ENCODE measurements at regions not wholly inside any gene's neighbourhood (a gene's known extent, or its start where the extent isn't known, plus 50 kb on each side); places are given as distances from the start of the nearest gene placed in this dataset.

DNA sequence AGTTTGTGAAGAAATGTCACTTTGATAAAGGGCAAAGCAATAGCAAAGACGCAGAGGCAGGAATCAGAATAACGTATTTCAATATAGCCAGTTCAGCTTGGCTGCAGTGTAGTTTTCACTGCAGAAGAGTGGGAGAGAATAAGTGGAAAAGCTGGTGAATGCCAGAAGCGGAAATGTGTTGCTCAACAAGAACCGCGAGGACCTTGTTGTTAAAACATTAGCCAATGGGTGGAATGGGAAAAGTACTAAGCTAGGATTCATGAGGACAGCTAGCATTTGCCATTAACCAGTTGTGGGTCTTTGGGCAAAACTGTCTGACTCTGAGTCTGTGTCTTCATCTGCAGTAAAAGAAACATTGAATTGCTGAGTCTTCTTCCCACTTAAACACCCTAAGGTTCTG, 292.9 kb upstream of the GRIP1 start:
- DNase-seq = no peak

GRCh38 chr12:66976526-66976925, 292.6 kb upstream of the CAND1 start:
- DNase-seq = no peak

- DNase-seq = no peak
These were observed 290.4 kb upstream of the CAND1 start for GRCh38 chr12:66978802-66979201.

- DNase-seq = no peak
These were observed 289.9 kb upstream of the CAND1 start for GRCh38 chr12:66979251-66979650.

- DNase-seq = no peak
These were observed 285.1 kb upstream of the CAND1 start for GRCh38 chr12:66984077-66984476.

GRCh38 chr12:66984962-66985361, 284.2 kb upstream of the CAND1 start:
- no peak for DNase-seq

DNA sequence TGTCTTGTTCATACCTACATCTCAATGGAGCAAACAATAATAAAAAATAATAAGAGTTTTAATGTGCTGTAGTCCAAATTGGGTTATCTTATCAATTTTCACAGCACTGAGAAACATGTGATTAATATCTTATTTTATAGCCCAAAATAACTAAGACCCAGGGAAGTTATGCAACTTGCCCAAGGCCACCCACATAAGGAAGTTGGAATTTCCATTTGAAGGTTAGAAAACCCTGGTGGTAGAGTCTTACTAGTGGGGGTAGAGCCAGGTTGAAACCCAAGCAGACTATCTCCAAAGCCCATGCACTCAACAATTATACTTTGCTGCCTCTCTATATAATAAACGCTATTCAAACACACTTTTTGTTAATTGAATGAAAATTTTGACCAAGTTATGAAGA, 270.0 kb upstream of the CAND1 start:
- DNase-seq = no peak

- no peak for DNase-seq
These were observed 267.9 kb upstream of the CAND1 start for GRCh38 chr12:67001251-67001650.

DNA sequence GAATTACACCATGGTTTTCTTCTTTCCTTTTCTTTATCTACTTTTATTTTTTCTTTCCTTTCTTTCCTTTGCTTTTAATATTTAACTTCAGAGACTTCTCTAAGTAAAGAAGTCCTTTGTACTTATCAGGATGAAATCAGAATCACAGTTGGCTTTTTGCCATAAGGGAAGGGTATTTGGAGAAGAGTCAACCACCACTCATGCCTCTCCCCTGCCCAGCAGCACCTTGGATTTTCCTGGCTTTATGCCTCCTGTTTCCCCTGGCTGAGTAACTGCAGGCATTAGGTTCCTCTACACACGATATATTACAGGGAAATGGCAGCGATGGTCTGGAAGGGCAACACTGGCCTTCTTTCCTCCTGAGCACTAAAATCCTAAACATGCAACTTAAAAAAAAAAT, 266.4 kb upstream of the CAND1 start:
- DNase-seq = no peak

DNA sequence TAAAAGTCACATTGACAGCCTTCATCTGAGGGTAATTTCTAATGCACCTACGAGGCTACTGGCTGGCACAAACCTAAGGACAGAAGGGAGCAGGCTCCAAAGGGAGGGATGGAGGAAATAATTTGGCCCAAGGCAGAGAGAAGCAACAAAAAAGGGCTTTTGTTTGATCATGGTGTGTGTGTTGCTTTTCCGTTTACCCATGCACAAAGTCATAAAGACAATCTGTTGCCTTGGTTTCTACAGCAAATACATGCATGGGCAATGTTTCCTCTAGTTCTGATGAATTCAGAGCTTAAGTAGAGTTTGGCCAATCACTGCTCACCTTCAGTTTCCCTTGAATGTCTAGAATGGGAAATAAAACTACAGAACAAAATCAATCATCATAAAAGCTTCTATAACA, 262.5 kb upstream of the CAND1 start:
- DNase-seq = no peak

DNA sequence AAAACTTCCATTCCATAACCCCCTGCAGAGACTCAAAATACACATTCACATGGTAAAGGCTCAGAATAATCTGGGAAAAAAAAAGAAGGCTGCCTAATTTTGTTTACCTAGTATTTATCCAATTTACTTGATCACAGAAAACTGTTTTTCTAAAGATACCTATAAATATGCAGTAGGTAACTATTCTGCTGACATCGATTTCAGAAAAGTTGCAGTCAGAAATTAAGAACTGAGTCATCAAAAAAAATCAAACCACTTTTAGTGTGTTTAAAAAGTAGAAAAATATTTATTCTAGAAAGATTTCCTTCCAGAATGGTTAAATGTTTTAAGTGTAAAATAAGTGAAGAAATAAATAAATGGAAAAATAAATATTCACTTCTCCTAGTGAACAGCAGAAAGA, 254.5 kb upstream of the CAND1 start:
- no peak for DNase-seq

DNA sequence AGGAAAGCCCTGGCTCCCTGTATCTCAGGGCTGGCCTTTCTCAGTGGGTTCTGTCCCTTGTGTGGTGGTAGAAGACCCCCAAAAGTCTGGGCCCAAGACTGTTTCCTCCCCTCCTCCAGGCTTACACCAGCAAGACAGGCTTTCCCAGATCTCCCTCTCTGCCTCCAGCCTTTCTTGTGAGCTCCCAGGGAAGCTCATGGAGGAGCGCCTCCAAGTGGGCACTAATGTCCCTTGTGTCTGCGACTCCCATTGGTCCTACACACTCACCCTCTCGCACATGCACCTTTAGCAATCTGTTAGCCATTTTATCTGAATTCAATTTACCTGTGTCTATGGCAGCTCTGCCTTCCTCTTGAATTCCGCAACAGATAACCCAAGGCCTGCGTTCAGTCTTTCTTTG, 251.1 kb upstream of the CAND1 start:
- no peak for DNase-seq

GRCh38 chr12:67019070-67019469, 250.1 kb upstream of the CAND1 start:
- no peak for DNase-seq

GRCh38 chr12:67025543-67026114, 243.5 kb upstream of the CAND1 start:
- DNase-seq = peak; percentile 57

GRCh38 chr12:67026487-67027246, 242.5 kb upstream of the CAND1 start:
- DNase-seq = no peak

- DNase-seq = no peak
These were observed 240.6 kb upstream of the CAND1 start for GRCh38 chr12:67028529-67028928.

DNA sequence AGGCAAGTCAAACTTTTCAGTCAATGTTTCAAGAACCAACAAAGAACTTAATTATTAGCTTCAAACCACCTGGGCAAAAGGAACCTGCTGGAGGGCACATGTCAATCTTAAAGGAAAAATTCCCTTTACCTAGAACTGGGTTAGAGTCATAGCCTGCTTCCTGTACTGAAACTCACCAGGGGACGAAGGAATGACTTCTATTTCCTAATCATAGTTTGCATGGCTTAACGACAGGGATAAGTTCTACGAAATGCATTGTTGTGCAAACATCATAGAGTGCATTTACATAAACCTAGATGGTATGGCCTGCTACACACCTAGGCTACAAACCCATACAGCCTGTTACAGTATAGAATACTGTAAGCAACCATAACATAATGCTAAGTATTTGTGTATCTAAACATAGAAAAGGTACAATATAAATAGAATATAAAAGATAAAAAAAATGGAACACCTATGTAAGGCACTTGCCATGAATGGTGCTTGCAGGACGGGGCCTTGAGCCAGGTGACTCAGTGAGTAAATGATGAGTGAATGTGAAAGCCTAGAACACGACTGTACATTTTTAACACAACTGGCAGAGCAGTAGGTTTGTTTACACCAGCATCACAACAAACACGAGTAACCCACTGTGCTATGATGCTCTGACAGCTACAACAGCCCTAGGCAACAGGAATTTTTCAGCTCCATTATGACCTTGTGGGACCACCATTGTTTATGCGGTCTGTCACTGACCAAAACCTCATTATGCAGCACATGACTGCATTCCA, 234.9 kb upstream of the CAND1 start:
- DNase-seq = no peak

DNA sequence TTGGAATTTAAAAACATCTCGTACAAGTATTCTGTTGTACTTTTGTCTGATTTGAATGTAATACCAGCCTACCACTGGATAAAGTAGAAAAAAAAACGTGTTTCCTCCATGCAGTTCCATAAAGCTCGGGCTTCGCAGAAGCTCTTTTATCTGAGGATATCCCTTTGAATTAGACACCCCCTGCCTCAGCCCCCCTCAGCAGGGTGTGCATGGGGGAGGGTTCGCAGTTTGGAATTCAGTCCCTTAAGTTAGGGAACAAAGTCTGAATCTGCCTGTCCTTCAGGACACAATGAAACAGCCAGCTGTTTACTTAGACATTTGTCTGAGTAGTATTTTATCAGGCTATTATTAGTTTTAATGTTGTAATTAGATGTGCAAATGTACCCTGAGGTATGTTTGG, 234.0 kb upstream of the CAND1 start:
- DNase-seq = no peak

- DNase-seq = no peak
These were observed 230.7 kb upstream of the CAND1 start for GRCh38 chr12:67038486-67038885.

- no peak for DNase-seq
These were observed 228.9 kb upstream of the CAND1 start for GRCh38 chr12:67039995-67040860.

- DNase-seq = no peak
These were observed 228.4 kb upstream of the CAND1 start for GRCh38 chr12:67040861-67041137.

DNA sequence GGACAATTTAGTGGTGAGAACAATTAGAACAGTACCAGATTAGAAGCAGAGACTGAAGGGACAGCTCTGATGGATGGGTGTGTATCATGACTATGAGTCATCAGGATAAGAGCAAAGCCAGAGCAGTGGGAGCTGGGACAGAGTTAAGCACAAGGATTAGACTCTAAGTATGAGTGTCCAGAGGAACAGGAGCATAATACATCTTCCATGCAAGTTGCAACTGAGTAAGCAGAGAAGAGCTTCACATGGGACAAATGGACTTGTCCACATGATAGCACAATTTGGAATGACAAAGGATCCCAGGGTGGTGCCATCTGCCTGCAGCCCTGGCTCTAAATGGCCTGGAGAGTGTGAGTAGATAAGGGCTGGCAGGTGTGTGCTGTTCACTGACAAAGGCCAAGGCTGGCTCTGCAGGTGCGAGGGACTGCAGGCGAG, 226.4 kb upstream of the CAND1 start:
- no peak for DNase-seq

GRCh38 chr12:67043771-67044170, 225.4 kb upstream of the CAND1 start:
- no peak for DNase-seq
